SU-DHL-6 (cell line): ENCODE measurements at regions not wholly inside any gene's neighbourhood (a gene's known extent, or its start where the extent isn't known, plus 50 kb on each side); places are given as distances from the start of the nearest gene placed in this dataset.

Experiments
- CTCF ChIP-seq: fragments of 200-600 bp; sonication (generic); IDR thresholded peaks from one replicate; pipeline ENCODE4 v1.5.1; 2017; ENCODE audit warnings: antibody characterized with exemption, mild to moderate bottlenecking, low read length, moderate library complexity; ENCODE audit not compliant: insufficient read depth, poor library complexity, severe bottlenecking
- EZH2phosphoT487 ChIP-seq: fragments of 200-600 bp; sonication (generic), shearing (Covaris generic); conservative IDR thresholded peaks from 2 replicates; pipeline ENCODE4 v1.6.1; 2018; ENCODE audit warnings: mild to moderate bottlenecking, antibody characterized with exemption, low read length, moderate library complexity, mixed read lengths

- TF ChIP-seq CTCF (no peak), EZH2phosphoT487 (no peak)
Observed at GRCh38 chr18:51527826-51528225, 330.3 kb upstream of the MEX3C start.
